GM23338 (cell line): ENCODE measurements at regions not wholly inside any gene's neighbourhood (a gene's known extent, or its start where the extent isn't known, plus 50 kb on each side); places are given as distances from the start of the nearest gene placed in this dataset.

Source experiments
- ATAC-seq: fragments of 200-7000 bp; cut with Tn5 transposase; 3 replicates; pipeline ENCODE4 v1.9.1; 2020
- DNase-seq: peaks from one replicate; pipeline ENCODE4 v3.0.0-alpha.2; 2015; ENCODE audit warnings: low spot score
- H2AFZ ChIP-seq: fragments of 200-600 bp; sonication (generic); 2 replicates; pipeline ENCODE4 v1.8.0; 2016; ENCODE audit warnings: antibody characterized with exemption, mild to moderate bottlenecking, moderate library complexity
- H3F3A ChIP-seq: fragments of 200-600 bp; sonication (generic); replicated peaks from 2 replicates; pipeline ENCODE4 v1.8.0; 2017; ENCODE audit warnings: antibody characterized with exemption, mixed run types, low read depth
- H3K27ac ChIP-seq: fragments of 200-600 bp; sonication (generic); 2 replicates; pipeline ENCODE4 v1.6.1; 2016; ENCODE audit warnings: low read depth
- H3K27me3 ChIP-seq: fragments of 200-600 bp; sonication (generic); 2 replicates; pipeline ENCODE4 v1.8.0; 2016; ENCODE audit warnings: mild to moderate bottlenecking, mixed run types, moderate library complexity; ENCODE audit not compliant: insufficient read depth
- H3K36me3 ChIP-seq: fragments of 200-600 bp; sonication (generic); 2 replicates; pipeline ENCODE4 v1.8.0; 2016; ENCODE audit warnings: mild to moderate bottlenecking; ENCODE audit not compliant: insufficient read depth
- H3K4me1 ChIP-seq: fragments of 200-600 bp; sonication (generic); 2 replicates; pipeline ENCODE4 v1.8.0; 2016; ENCODE audit warnings: mild to moderate bottlenecking, moderate library complexity; ENCODE audit not compliant: insufficient read depth
- H3K4me2 ChIP-seq: fragments of 200-600 bp; sonication (generic); 2 replicates; pipeline ENCODE4 v1.7.1; 2017; ENCODE audit warnings: mixed run types
- H3K4me3 ChIP-seq: fragments of 200-600 bp; sonication (generic); 2 replicates; pipeline ENCODE4 v1.6.1; 2016; ENCODE audit warnings: mixed run types
- H3K79me2 ChIP-seq: fragments of 200-600 bp; sonication (generic); replicated peaks from 2 replicates; pipeline ENCODE4 v1.8.0; 2017; ENCODE audit warnings: mild to moderate bottlenecking; ENCODE audit not compliant: insufficient read depth
- H3K9me2 ChIP-seq: fragments of 200-600 bp; sonication (generic); 2 replicates; pipeline ENCODE4 v1.8.0; 2017; ENCODE audit not compliant: insufficient read depth
- H4K20me1 ChIP-seq: fragments of 200-600 bp; sonication (generic); replicated peaks from 2 replicates; pipeline ENCODE4 v1.8.0; 2017; ENCODE audit warnings: mild to moderate bottlenecking; ENCODE audit not compliant: insufficient read depth
- H3K27ac Mint-ChIP-seq: 2 replicates; pipeline ENCODE4 v1.8.0; 2020; ENCODE audit warnings: inconsistent platforms, mild to moderate bottlenecking, moderate library complexity, mixed read lengths
- H3K27me3 Mint-ChIP-seq: 3 replicates; pipeline ENCODE4 v1.8.0; 2022; ENCODE audit warnings: low read depth, mild to moderate bottlenecking, moderate library complexity, mixed read lengths, inconsistent platforms; ENCODE audit not compliant: insufficient read depth, poor library complexity
- H3K36me3 Mint-ChIP-seq: 3 replicates; pipeline ENCODE4 v1.8.0; 2021; ENCODE audit warnings: low read depth, mild to moderate bottlenecking, inconsistent platforms, moderate library complexity, mixed read lengths
- H3K4me1 Mint-ChIP-seq: 3 replicates; pipeline ENCODE4 v1.8.0; 2020; ENCODE audit warnings: mild to moderate bottlenecking, inconsistent platforms, mixed read lengths
- H3K4me3 Mint-ChIP-seq: 3 replicates; pipeline ENCODE4 v1.8.0; 2021; ENCODE audit warnings: moderate library complexity, mild to moderate bottlenecking, inconsistent platforms, mixed read lengths
- H3K9me3 Mint-ChIP-seq: 3 replicates; pipeline ENCODE4 v1.8.0; 2020; ENCODE audit warnings: moderate library complexity, mild to moderate bottlenecking, inconsistent platforms, mixed read lengths
- CREB1 ChIP-seq: fragments of 250-450 bp; sonication (Bioruptor Pico); IDR thresholded peaks from 2 replicates; pipeline ENCODE4 v1.5.0; 2020; ENCODE audit warnings: low read depth, mild to moderate bottlenecking, moderate library complexity
- CTCF ChIP-seq, 2 experiments: fragments of 200-600 bp in 1 of 2; sonication (generic) in 1 of 2; conservative IDR thresholded peaks; 2 replicates each; pipeline versions ENCODE4 v1.5.1 to v1.6.1; 2016 to 2017; ENCODE audit warnings: antibody characterized with exemption in 2 of 2, low read depth in 2 of 2, mild to moderate bottlenecking in 2 of 2, moderate library complexity in 1 of 2
- ETS1 ChIP-seq: IDR thresholded peaks from 2 replicates; pipeline ENCODE4 v1.6.1; 2016; ENCODE audit warnings: antibody characterized with exemption
- EZH2 ChIP-seq: fragments of 200-600 bp; sonication (generic); IDR thresholded peaks from one replicate; pipeline ENCODE4 v1.8.0; 2017; ENCODE audit warnings: antibody characterized with exemption, mild to moderate bottlenecking, low read depth; ENCODE audit not compliant: unreplicated experiment
- JUNB ChIP-seq: IDR thresholded peaks from one replicate; pipeline ENCODE4 v1.6.1; 2016; ENCODE audit warnings: antibody characterized with exemption; ENCODE audit not compliant: unreplicated experiment
- NANOG ChIP-seq: IDR thresholded peaks from 2 replicates; pipeline ENCODE4 v1.6.1; 2016; ENCODE audit warnings: antibody characterized with exemption, borderline replicate concordance
- POLR2AphosphoS5 ChIP-seq: IDR thresholded peaks from 2 replicates; pipeline ENCODE4 v1.6.1; 2016; ENCODE audit warnings: antibody characterized with exemption, low read depth
- REST ChIP-seq: IDR thresholded peaks from one replicate; pipeline ENCODE4 v1.6.1; 2018; ENCODE audit warnings: antibody characterized with exemption; ENCODE audit not compliant: unreplicated experiment
- STAT1 ChIP-seq: IDR thresholded peaks from one replicate; pipeline ENCODE4 v1.6.1; 2016; ENCODE audit warnings: antibody characterized with exemption; ENCODE audit not compliant: unreplicated experiment
- ZNF114 ChIP-seq: fragments of 250-450 bp; sonication (Bioruptor Pico); IDR thresholded peaks from 2 replicates; pipeline ENCODE4 v1.5.0; 2020; ENCODE audit warnings: mild to moderate bottlenecking, moderate library complexity
- ZNF462 ChIP-seq: fragments of 250-450 bp; sonication (Bioruptor Pico); IDR thresholded peaks from 2 replicates; pipeline ENCODE4 v1.5.0; 2020; ENCODE audit warnings: mild to moderate bottlenecking, moderate library complexity

- H3K36me3 Mint-ChIP-seq, result no peaks in the 10 kb centered on the region
- no peaks in the 10 kb centered on the region for H4K20me1 ChIP-seq
- no peak overlapping the region for H3K4me3 ChIP-seq
- DNase-seq (no peak), ATAC-seq (no peak)
- no peaks in the 10 kb centered on the region for H3F3A ChIP-seq
- H2AFZ ChIP-seq, result no peak overlapping the region
- no peaks in the 10 kb centered on the region for H3K9me3 Mint-ChIP-seq
- H3K4me1 Mint-ChIP-seq, result peaks cover 6% of the 10 kb centered on the region; the same call in 2 of the 3 replicates
- no peaks in the 10 kb centered on the region for H3K4me1 ChIP-seq
- H3K4me3 Mint-ChIP-seq, result no peak overlapping the region
- no peaks in the 10 kb centered on the region for H3K9me2 ChIP-seq
- H3K79me2 ChIP-seq, result no peaks in the 10 kb centered on the region
- H3K27me3 ChIP-seq, result no peaks in the 10 kb centered on the region
- H3K27ac Mint-ChIP-seq, result no peak overlapping the region
- TF ChIP-seq CREB1 (CRISPR knock-in tag) (no peak), REST (no peak), JUNB (no peak), NANOG (no peak), STAT1 (no peak), EZH2 (no peak), CTCF (conservative IDR thresholded peaks at IDR 0.05; ENCODE audit: low read depth in 2 of 2) (no peak), ZNF462 (CRISPR knock-in tag) (no peak), POLR2AphosphoS5 (no peak), ETS1 (no peak), ZNF114 (CRISPR knock-in tag) (no peak)
- H3K27me3 Mint-ChIP-seq, result peaks cover 5% of the 10 kb centered on the region
- H3K27ac ChIP-seq, result no peak overlapping the region; the same call in 1 of the 2 replicates
- no peak overlapping the region for H3K4me2 ChIP-seq
- no peaks in the 10 kb centered on the region for H3K36me3 ChIP-seq
These were observed 130.0 kb downstream of the ELAPOR2 start for GRCh38 chr7:86929293-86930109.
